Effector memory CD4-positive, alpha-beta T cell (primary cell): ENCODE measurements at regions not wholly inside any gene's neighbourhood (a gene's known extent, or its start where the extent isn't known, plus 50 kb on each side); places are given as distances from the start of the nearest gene placed in this dataset.

Experiments
- DNase-seq, 3 donors: peaks; one replicate each; pipeline ENCODE4 v3.0.0-alpha.2; 2020
- H3K27ac ChIP-seq: 2 replicates; pipeline ENCODE4 v1.7.0; 2013; ENCODE audit warnings: mild to moderate bottlenecking, low read length, moderate library complexity; ENCODE audit not compliant: insufficient read depth, poor library complexity, severe bottlenecking
- H3K27me3 ChIP-seq: replicated peaks from 2 replicates; pipeline ENCODE4 v1.7.0; 2013; ENCODE audit warnings: mild to moderate bottlenecking, low read length; ENCODE audit not compliant: insufficient read depth, control insufficient read depth, poor library complexity, severe bottlenecking
- H3K36me3 ChIP-seq: 2 replicates; pipeline ENCODE4 v1.7.0; 2013; ENCODE audit warnings: mild to moderate bottlenecking, low read length, moderate library complexity; ENCODE audit not compliant: control insufficient read depth, insufficient read depth
- H3K4me1 ChIP-seq: 2 replicates; pipeline ENCODE4 v1.7.0; 2013; ENCODE audit warnings: low read length, mild to moderate bottlenecking; ENCODE audit not compliant: control insufficient read depth, insufficient read depth, poor library complexity, severe bottlenecking
- H3K4me3 ChIP-seq: 2 replicates; pipeline ENCODE4 v1.7.0; 2013; ENCODE audit warnings: low read length, low read depth, mild to moderate bottlenecking; ENCODE audit not compliant: insufficient read depth, poor library complexity, severe bottlenecking
- H3K9me3 ChIP-seq: 2 replicates; pipeline ENCODE4 v1.7.0; 2013; ENCODE audit warnings: mild to moderate bottlenecking, low read length, moderate library complexity; ENCODE audit not compliant: control insufficient read depth

DNA sequence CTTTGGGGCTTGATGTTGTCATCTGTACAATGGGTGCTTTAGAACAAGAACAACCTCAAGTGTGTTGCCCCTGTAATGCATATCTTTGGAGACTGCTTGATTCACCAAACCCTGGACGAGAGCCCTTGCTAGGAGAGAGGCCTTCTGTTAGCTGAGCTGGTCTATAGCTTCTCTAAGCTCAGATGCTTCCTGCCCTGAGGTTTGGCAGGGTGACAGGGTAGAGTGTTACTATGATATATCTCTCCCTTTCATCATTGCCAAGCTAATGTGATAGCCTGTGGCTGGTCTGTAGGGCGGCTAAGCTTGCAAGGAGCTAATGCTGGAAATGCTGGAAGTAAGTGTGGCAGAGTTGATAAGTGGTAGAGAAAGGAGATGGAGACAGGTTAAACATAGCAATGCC, 364.1 kb downstream of the RPS24 start:
- no peaks in the 10 kb centered on the region for H3K36me3 ChIP-seq

DNA sequence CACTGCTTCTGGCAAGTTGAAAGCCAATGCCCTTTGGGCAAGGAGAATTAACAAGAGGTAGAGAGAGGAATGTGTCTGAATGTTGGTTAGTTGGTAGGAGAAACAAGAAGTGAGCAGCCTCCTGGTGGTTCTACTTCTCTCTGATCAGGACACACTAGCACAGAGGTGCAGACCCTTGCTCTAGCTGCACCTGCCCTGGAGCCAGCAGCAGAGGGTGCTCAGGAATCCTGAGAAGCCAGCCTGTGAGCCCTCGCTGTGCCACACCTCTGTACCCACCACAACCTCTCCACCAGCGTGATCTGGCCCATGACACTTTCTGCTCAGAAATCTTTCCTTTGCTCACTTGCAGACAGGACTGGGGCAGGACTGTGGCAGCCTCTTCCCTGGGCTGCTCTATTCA, 364.7 kb downstream of the RPS24 start:
- no peaks in the 10 kb centered on the region for H3K9me3 ChIP-seq
- H3K27ac ChIP-seq: no peak overlapping the region
- no peak for DNase-seq
- H3K36me3 ChIP-seq: no peaks in the 10 kb centered on the region
- H3K4me1 ChIP-seq: no peaks in the 10 kb centered on the region
- H3K27me3 ChIP-seq: no peaks in the 10 kb centered on the region
- no peak overlapping the region for H3K4me3 ChIP-seq

More for the DNA sequence above, 364.1 kb downstream of the RPS24 start:
- Histone ChIP-seq H3K9me3 (no peaks in the 10 kb centered on the region), H3K4me3 (no peak overlapping the region), H3K4me1 (no peaks in the 10 kb centered on the region), H3K27me3 (no peaks in the 10 kb centered on the region), H3K27ac (no peak overlapping the region)
- DNase-seq: no peak

DNA sequence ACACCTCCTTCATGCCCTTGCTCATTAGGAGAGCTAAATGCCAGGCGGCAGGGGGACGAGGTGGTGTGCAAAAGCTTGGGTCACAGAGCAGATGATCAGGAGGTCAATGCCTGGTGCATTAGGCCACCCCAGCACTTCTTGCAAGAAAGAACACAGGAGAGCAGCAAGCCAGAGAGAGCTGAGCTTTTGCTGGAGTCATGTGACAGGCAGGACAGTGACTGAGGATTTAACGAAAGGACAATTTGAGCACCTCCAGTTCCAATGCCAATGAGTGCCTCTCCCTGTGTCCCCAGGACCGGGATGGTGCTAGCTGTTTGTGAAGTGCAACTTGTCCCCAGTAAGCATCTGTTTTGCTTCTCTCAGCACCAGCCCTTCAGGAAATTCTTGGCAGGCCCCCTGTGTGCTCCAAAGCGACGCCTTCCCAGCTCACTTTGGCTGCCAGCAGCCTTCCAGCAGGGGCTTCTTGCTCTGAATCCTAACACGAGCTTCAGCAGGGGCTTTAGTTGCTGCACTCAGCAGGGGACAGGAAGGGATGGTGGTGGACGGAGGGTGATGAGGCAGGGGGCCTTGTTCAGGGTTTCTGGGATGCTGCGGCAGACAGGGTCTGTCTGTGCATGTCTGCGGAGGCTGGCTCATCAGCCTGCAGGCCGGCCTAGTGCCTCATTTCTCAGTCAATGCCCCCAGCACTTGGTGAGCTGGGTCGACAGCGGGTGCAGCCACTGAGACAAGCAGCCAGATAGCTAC, 368.1 kb downstream of the RPS24 start:
- DNase-seq: no peak
- Histone ChIP-seq H3K36me3 (no peaks in the 10 kb centered on the region), H3K9me3 (no peaks in the 10 kb centered on the region), H3K4me1 (no peaks in the 10 kb centered on the region), H3K27ac (no peak overlapping the region), H3K4me3 (no peak overlapping the region), H3K27me3 (no peaks in the 10 kb centered on the region)

DNA sequence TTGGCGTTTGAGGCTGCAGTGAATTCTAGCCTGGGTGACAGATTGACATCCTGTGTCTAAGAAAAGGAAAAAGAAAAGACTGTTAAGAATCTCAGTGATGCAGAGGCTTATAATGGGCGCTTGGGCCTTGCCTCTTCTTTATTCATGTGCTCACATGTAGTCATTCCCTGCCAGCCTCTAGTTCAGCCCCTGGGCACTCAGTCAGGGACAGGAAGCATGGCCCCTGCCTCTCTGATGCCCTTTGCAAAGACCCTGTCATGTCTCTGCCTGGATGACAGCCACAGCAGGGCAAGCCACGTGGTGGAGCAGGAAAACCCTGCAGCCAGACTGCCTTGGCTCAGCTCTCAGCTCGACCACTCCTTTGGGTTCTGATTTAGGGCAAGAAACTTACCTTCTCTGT, 368.9 kb downstream of the RPS24 start:
- no peaks in the 10 kb centered on the region for H3K27me3 ChIP-seq
- DNase-seq: no peak

DNA sequence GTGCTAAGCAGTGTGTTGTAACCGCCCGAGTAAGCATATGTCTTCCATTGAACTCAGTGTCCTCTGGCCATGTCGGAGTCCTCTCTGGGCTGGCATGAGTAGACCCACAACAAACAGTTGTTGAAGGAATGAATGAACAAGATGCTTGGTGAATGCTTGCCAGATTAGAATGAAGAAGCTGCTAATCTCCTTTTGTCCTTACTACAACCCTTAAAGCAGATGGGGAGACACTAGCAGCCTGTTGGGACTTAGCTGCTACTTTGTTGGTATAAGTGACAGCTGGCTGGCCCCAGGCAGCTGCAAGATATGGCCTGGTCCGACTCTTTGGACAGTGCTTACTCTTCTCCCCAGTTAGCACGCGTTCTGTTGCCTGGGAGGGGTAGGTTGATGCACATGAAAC, 370.1 kb downstream of the RPS24 start:
- no peaks in the 10 kb centered on the region for H3K4me1 ChIP-seq
- no peak for DNase-seq
- H3K36me3 ChIP-seq: no peaks in the 10 kb centered on the region
- H3K4me3 ChIP-seq: no peak overlapping the region
- H3K27ac ChIP-seq: no peak overlapping the region
- no peaks in the 10 kb centered on the region for H3K27me3 ChIP-seq
- no peaks in the 10 kb centered on the region for H3K9me3 ChIP-seq

More for the DNA sequence above, 368.9 kb downstream of the RPS24 start:
- no peaks in the 10 kb centered on the region for H3K9me3 ChIP-seq
- H3K4me3 ChIP-seq: no peak overlapping the region
- no peaks in the 10 kb centered on the region for H3K36me3 ChIP-seq
- H3K4me1 ChIP-seq: no peaks in the 10 kb centered on the region
- no peak overlapping the region for H3K27ac ChIP-seq

DNA sequence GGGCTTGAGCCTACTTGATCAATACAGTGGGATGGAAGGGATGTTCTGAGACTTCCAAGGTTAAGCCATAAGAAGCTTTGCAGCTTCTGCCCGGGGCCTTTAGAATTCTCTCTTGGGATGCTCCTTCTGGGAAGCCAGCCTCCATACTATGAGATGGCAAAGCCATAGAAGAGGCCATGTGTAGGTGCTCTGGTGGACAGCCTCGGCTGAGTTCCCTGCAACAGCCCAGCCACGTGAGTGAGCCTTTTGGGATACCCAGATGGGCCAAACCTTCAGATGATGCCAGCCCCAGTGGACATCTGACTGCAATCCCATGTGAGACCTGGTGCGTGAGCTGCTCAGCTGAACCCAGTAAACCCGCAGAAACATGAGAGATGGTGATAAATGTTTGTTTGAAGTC, 370.6 kb downstream of the RPS24 start:
- no peaks in the 10 kb centered on the region for H3K4me1 ChIP-seq
- H3K9me3 ChIP-seq: no peaks in the 10 kb centered on the region
- DNase-seq: no peak
- no peaks in the 10 kb centered on the region for H3K36me3 ChIP-seq
- H3K27me3 ChIP-seq: no peaks in the 10 kb centered on the region
- no peak overlapping the region for H3K4me3 ChIP-seq
- no peak overlapping the region for H3K27ac ChIP-seq

DNA sequence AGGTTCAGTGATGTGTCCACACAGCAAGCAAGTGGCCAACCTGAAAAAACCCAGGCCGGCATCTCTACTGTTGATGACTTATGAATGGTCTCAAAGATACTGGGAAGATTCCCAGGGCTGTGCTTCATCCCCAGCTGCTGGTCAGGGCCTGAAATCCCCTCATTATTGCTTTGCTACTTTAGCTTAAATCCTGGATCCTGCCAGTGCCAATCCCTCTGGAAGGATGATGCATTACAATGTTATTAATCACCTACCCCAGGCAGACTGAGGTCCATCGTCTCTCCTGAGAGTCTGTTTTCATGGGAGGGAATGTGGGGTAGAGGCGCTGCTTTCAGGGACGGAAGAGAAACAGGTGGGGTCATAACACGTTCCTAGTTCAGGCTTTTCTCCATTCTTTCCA, 371.6 kb downstream of the RPS24 start:
- no peak overlapping the region for H3K4me3 ChIP-seq
- no peak for DNase-seq
- H3K4me1 ChIP-seq: no peaks in the 10 kb centered on the region
- no peaks in the 10 kb centered on the region for H3K9me3 ChIP-seq
- H3K27ac ChIP-seq: no peak overlapping the region
- H3K36me3 ChIP-seq: no peaks in the 10 kb centered on the region
- H3K27me3 ChIP-seq: no peaks in the 10 kb centered on the region

DNA sequence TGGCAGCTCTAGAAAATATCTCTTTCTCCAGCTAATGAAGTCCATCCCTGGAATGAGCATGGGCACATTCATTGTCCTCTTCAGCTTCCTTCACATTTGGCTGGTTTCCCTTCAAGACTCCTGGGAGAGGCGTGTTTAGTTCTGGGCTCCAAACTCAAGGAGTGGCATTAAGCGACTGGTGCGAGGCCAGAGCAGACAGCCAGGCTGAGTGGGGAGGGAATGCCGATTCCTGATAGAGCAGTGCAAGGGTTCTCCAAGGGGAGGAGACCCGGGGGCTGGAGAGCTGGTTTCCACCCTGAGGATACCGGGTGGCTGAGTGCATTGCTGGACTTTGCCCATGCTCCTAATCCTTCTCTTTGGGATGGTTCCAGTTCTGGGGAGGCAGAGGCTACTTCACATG, 372.1 kb downstream of the RPS24 start:
- Histone ChIP-seq H3K27ac (no peak overlapping the region), H3K36me3 (no peaks in the 10 kb centered on the region), H3K9me3 (no peaks in the 10 kb centered on the region), H3K4me1 (no peaks in the 10 kb centered on the region), H3K4me3 (no peak overlapping the region), H3K27me3 (no peaks in the 10 kb centered on the region)
- no peak for DNase-seq

DNA sequence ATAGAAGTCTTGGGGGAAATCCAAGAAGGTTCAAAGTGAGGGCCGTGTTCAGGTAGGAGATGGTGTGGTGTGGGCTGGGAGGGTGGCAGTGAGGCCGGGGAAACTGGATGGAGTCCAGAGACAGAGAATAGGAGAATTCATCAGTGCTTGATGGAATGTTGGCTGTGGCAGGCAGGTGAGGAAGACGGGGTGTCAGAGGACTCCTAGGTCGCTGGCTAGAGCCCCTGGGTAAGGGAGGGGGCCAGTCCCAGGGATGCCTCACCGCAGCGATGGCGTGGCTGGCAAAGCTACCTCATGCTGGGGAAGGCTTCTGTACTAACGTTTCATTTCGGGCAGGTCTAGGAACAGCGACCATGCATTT, 373.0 kb downstream of the RPS24 start:
- Histone ChIP-seq H3K27me3 (no peaks in the 10 kb centered on the region), H3K4me1 (no peaks in the 10 kb centered on the region), H3K27ac (no peak overlapping the region), H3K4me3 (peak overlapping the region; percentile 8), H3K36me3 (no peaks in the 10 kb centered on the region), H3K9me3 (no peaks in the 10 kb centered on the region)
- no peak for DNase-seq

DNA sequence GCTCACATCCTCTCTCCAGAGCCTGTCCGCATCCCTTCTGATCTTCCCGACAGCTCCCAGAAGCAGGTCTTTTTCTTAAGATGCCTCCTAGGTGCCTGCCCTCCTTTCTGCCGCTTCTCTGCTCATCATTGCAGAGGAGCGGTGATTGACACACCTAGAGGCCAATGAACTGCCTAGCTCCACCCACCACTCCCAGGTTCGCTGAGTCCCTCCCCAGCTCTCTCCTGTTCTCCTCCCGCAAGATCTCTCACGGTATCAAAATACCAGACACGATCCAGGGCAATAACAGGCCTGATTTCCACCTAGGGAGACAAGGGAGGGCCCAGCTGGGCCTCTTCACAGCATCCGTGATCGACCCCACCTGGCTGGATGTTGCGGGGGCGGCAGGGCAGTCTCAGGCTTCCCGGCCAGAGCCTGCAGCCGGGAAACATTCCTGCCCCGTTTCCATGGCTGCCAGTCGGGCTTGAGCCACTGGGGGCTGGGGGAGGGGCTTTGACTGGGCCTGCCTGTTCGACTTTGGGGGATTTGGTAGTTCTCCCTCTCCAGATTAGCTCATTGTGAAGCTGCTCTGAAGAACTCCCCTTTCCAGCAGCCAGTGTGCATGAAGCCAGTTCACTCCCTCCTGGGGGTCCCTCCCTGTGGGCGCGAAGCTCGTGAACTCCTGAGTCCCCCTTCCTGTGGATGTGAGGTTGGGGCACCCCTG, 373.5 kb downstream of the RPS24 start:
- H3K36me3 ChIP-seq: no peaks in the 10 kb centered on the region
- no peaks in the 10 kb centered on the region for H3K9me3 ChIP-seq
- H3K4me3 ChIP-seq: peak overlapping the region; percentile 8
- H3K4me1 ChIP-seq: no peaks in the 10 kb centered on the region
- no peaks in the 10 kb centered on the region for H3K27me3 ChIP-seq
- no peak overlapping the region for H3K27ac ChIP-seq
- peak in 2 of 3 donors; percentile 7 for DNase-seq
